ENCODE measurements at regions not wholly inside any gene's neighbourhood (a gene's known extent, or its start where the extent isn't known, plus 50 kb on each side); places are given as distances from the start of the nearest gene placed in this dataset.

GRCh38 chr13:25024175-25024574 is 71.8 kb upstream of the PABPC3 start:
- TF ChIP-seq POLR2A (IDR thresholded peaks at IDR 0.05) (no peak), CTCF (IDR thresholded peaks at IDR 0.05) (no peak), POLR2AphosphoS5 (IDR thresholded peaks at IDR 0.05) (no peak)
